Gastroesophageal sphincter (tissue), 3 donors: ENCODE measurements at regions not wholly inside any gene's neighbourhood (a gene's known extent, or its start where the extent isn't known, plus 50 kb on each side); places are given as distances from the start of the nearest gene placed in this dataset.

Experiments used
- CTCF ChIP-seq, 4 experiments: fragments of 200-600 bp in 2 of 4; fragments of 450-650 bp in 2 of 4; sonication (generic) in 1 of 4; IDR thresholded peaks; one replicate each; pipeline ENCODE4 v1.5.1; 2017 to 2019; ENCODE audit warnings: antibody characterized with exemption in 4 of 4, mild to moderate bottlenecking in 2 of 4, moderate library complexity in 2 of 4
- EP300 ChIP-seq: sonication (generic); formaldehyde crosslinking; IDR thresholded peaks from one replicate; pipeline ENCODE4 v1.6.1; 2017; ENCODE audit warnings: antibody characterized with exemption, mild to moderate bottlenecking
- POLR2A ChIP-seq, 2 donors: fragments of 450-650 bp; IDR thresholded peaks; one replicate each; pipeline ENCODE4 v1.6.1; 2017; ENCODE audit warnings: antibody characterized with exemption in 2 of 2, mild to moderate bottlenecking in 2 of 2, moderate library complexity in 1 of 2
- POLR2AphosphoS5 ChIP-seq: sonication (generic); formaldehyde crosslinking; IDR thresholded peaks from one replicate; pipeline ENCODE4 v1.6.1; 2017; ENCODE audit warnings: antibody characterized with exemption

GRCh38 chr12:86663716-86664115 is 407.5 kb upstream of the MGAT4C start:
- TF ChIP-seq POLR2A (IDR thresholded peaks at IDR 0.05) (no peak), CTCF (IDR thresholded peaks at IDR 0.05) (no peak), POLR2AphosphoS5 (no peak), EP300 (no peak)
